SK-N-SH (cell line): ENCODE measurements at regions not wholly inside any gene's neighbourhood (a gene's known extent, or its start where the extent isn't known, plus 50 kb on each side); places are given as distances from the start of the nearest gene placed in this dataset.

Experiments used
- CTCF ChIA-PET: fragments of 300-600, 350-600 bp; formaldehyde crosslinking; extraction: SDS; loops from one replicate; lab custom pipeline; 2021; lab: Yijun Ruan, JAX
- POLR2A ChIA-PET: fragments of 350-600 bp; sonication (Branson Sonifier 250); formaldehyde crosslinking; extraction: SDS; loops from one replicate; lab custom pipeline; 2020; ENCODE audit warnings: antibody characterized with exemption, inconsistent platforms; lab: Yijun Ruan, JAX
- DNase-seq: peaks from one replicate; pipeline ENCODE4 v3.0.0; 2012
- H2AFZ ChIP-seq: fragments of 200-600 bp; sonication (generic); 2 replicates; pipeline ENCODE4 v1.8.1; 2016; ENCODE audit warnings: antibody characterized with exemption, mild to moderate bottlenecking, low read depth
- H3F3A ChIP-seq: fragments of 200-600 bp; sonication (generic); replicated peaks from 2 replicates; pipeline ENCODE3; 2016; ENCODE audit warnings: antibody characterized with exemption, mild to moderate bottlenecking; ENCODE audit not compliant: insufficient read depth
- H3K27ac ChIP-seq, 2 experiments: fragments of 200-500 bp in 1 of 2; fragments of 200-600 bp in 1 of 2; sonication (Bioruptor generic) in 1 of 2; sonication (generic), shearing (Covaris generic) in 1 of 2; 2 replicates each; pipeline versions ENCODE4 v1.5.1 to v1.6.1; 2014 to 2016; ENCODE audit warnings: low read depth in 2 of 2, inconsistent platforms in 1 of 2, low read length in 1 of 2, mild to moderate bottlenecking in 1 of 2, mixed read lengths in 1 of 2
- H3K27me3 ChIP-seq: fragments of 200-600 bp; sonication (generic), shearing (Covaris generic); 2 replicates; pipeline ENCODE4 v1.6.1; 2016; ENCODE audit warnings: mixed run types; ENCODE audit not compliant: insufficient read depth
- H3K36me3 ChIP-seq, 2 experiments: fragments of 200-500 bp in 1 of 2; fragments of 200-600 bp in 1 of 2; sonication (Bioruptor generic) in 1 of 2; sonication (generic) in 1 of 2; replicated peaks in 1 of 2; 2 replicates each; pipeline versions ENCODE3 to v1.5.1; 2014 to 2016; ENCODE audit warnings: low read length in 1 of 2, mild to moderate bottlenecking in 1 of 2; ENCODE audit not compliant: insufficient read depth in 2 of 2, control insufficient read depth in 1 of 2
- H3K4me1 ChIP-seq, 2 experiments: fragments of 200-500 bp in 1 of 2; fragments of 200-600 bp in 1 of 2; sonication (Bioruptor generic) in 1 of 2; sonication (generic), shearing (Covaris generic) in 1 of 2; 2 replicates each; pipeline versions ENCODE4 v1.5.1 to v1.6.1; 2014 to 2016; ENCODE audit warnings: low read depth in 1 of 2, low read length in 1 of 2, mixed run types in 1 of 2; ENCODE audit not compliant: insufficient read depth in 2 of 2, control insufficient read depth in 1 of 2
- H3K4me2 ChIP-seq: fragments of 200-600 bp; sonication (generic), shearing (Covaris generic); 2 replicates; pipeline ENCODE4 v1.6.1; 2017; ENCODE audit warnings: mixed run types
- H3K4me3 ChIP-seq, 2 experiments: fragments of 200-500 bp in 1 of 2; fragments of 200-600 bp in 1 of 2; sonication (Bioruptor generic) in 1 of 2; sonication (generic), shearing (Covaris generic) in 1 of 2; 2 replicates each; pipeline versions ENCODE4 v1.5.1 to v1.8.1; 2014 to 2016; ENCODE audit warnings: low read depth in 2 of 2, inconsistent platforms in 1 of 2, low read length in 1 of 2, mild to moderate bottlenecking in 1 of 2, mixed read lengths in 1 of 2, moderate library complexity in 1 of 2
- H3K79me2 ChIP-seq: fragments of 200-600 bp; sonication (generic); 2 replicates; pipeline ENCODE4 v1.8.1; 2017; ENCODE audit warnings: mild to moderate bottlenecking; ENCODE audit not compliant: insufficient read depth
- H3K9ac ChIP-seq: fragments of 200-600 bp; sonication (generic); 2 replicates; pipeline ENCODE4 v1.6.1; 2017; ENCODE audit warnings: mixed run types
- H3K9me2 ChIP-seq: fragments of 200-600 bp; sonication (generic); 2 replicates; pipeline ENCODE4 v1.6.1; 2017; ENCODE audit warnings: mixed run types
- H3K9me3 ChIP-seq: fragments of 200-600 bp; sonication (generic); 2 replicates; pipeline ENCODE4 v1.6.1; 2017; ENCODE audit warnings: mixed run types, mild to moderate bottlenecking, moderate library complexity
- H4K20me1 ChIP-seq: fragments of 200-600 bp; sonication (generic); 2 replicates; pipeline ENCODE4 v1.6.1; 2017; ENCODE audit warnings: mild to moderate bottlenecking, mixed run types; ENCODE audit not compliant: insufficient read depth
- CHD2 ChIP-seq: fragments of 150-350 bp; IDR thresholded peaks from 2 replicates; pipeline ENCODE4 v1.6.1; 2018; ENCODE audit warnings: low read length; ENCODE audit not compliant: partially characterized antibody
- FOXJ3 ChIP-seq: sonication (generic); formaldehyde crosslinking; IDR thresholded peaks from 2 replicates; pipeline ENCODE4 v1.5.1; 2020; ENCODE audit warnings: mild to moderate bottlenecking, missing genetic modification reagents
- FOXM1 ChIP-seq: IDR thresholded peaks from 2 replicates; pipeline ENCODE4 v1.4.0; 2012; ENCODE audit warnings: low read depth, mild to moderate bottlenecking
- GABPA ChIP-seq: IDR thresholded peaks from 2 replicates; pipeline ENCODE4 v1.4.0; 2012; ENCODE audit warnings: low read depth, mild to moderate bottlenecking
- GATA2 ChIP-seq: sonication (generic); formaldehyde crosslinking; IDR thresholded peaks from 2 replicates; pipeline ENCODE4 v1.5.0; 2020; ENCODE audit warnings: mild to moderate bottlenecking, missing genetic modification reagents
- MAX ChIP-seq: IDR thresholded peaks from 2 replicates; pipeline ENCODE4 v1.4.0; 2012; ENCODE audit warnings: low read depth
- MEF2A ChIP-seq: IDR thresholded peaks from 2 replicates; pipeline ENCODE4 v1.4.0; 2012; ENCODE audit warnings: low read depth, borderline replicate concordance
- NFIC ChIP-seq: IDR thresholded peaks from 2 replicates; pipeline ENCODE4 v1.4.0; 2012; ENCODE audit warnings: borderline replicate concordance
- PBX3 ChIP-seq: IDR thresholded peaks from 2 replicates; pipeline ENCODE4; 2012
- RAD21 ChIP-seq: IDR thresholded peaks from 2 replicates; pipeline ENCODE4 v1.6.1; 2012; ENCODE audit warnings: mild to moderate bottlenecking, low read length
- RFX5 ChIP-seq: IDR thresholded peaks from 2 replicates; pipeline ENCODE4 v1.6.1; 2012; ENCODE audit warnings: mild to moderate bottlenecking, improper control_type of control experiment, low read length
- RXRA ChIP-seq: IDR thresholded peaks from 2 replicates; pipeline ENCODE4 v1.4.0; 2012; ENCODE audit warnings: low read depth, mild to moderate bottlenecking, borderline replicate concordance
- SIN3A ChIP-seq: IDR thresholded peaks from 2 replicates; pipeline ENCODE4 v1.6.1; 2012; ENCODE audit warnings: low read depth, mild to moderate bottlenecking, low read length, moderate library complexity, borderline replicate concordance
- TCF12 ChIP-seq: IDR thresholded peaks from 2 replicates; pipeline ENCODE4 v1.4.0; 2012
- TEAD4 ChIP-seq: IDR thresholded peaks from 2 replicates; pipeline ENCODE4 v1.4.0; 2012; ENCODE audit warnings: mild to moderate bottlenecking, borderline replicate concordance; ENCODE audit not compliant: insufficient read depth
- ZBTB33 ChIP-seq: IDR thresholded peaks from 2 replicates; pipeline ENCODE4 v1.4.0; 2012; ENCODE audit warnings: low read depth, borderline replicate concordance
- WGBS: methylation state at CpG from one replicate; pipeline ENCODE4 v1.1.6; 2017; ENCODE audit warnings: low lambda C conversion rate; 5-methylcytosine and 5-hydroxymethylcytosine counted together
- TF ChIP-seq, protein P1 (sequence below): IDR thresholded peaks from 2 replicates; pipeline ENCODE4 v1.6.1; 2012; ENCODE audit warnings: mild to moderate bottlenecking, low read depth, low read length, moderate library complexity
- TF ChIP-seq, protein P2 (sequence below): fragments of 200-600 bp; sonication (generic); IDR thresholded peaks from 2 replicates; pipeline ENCODE4 v1.6.1; 2017; ENCODE audit warnings: antibody characterized with exemption, mild to moderate bottlenecking, moderate library complexity
- TF ChIP-seq, protein P3 (sequence below): fragments of 150-350 bp; IDR thresholded peaks from 2 replicates; pipeline ENCODE4 v1.6.1; 2016; ENCODE audit warnings: mild to moderate bottlenecking, low read depth, low read length

- Histone ChIP-seq H3F3A (no peaks in the 10 kb centered on the region), H3K9ac (no peak overlapping the region), H3K9me2 (no peaks in the 10 kb centered on the region), H3K4me3 (no peak overlapping the region), H4K20me1 (no peaks in the 10 kb centered on the region), H3K4me2 (no peak overlapping the region), H2AFZ (no peak overlapping the region), H3K4me1 (no peaks in the 10 kb centered on the region; a peak in 1 of 4 replicates), H3K27ac (no peak overlapping the region), H3K36me3 (no peaks in the 10 kb centered on the region), H3K27me3 (no peaks in the 10 kb centered on the region), H3K9me3 (no peaks in the 10 kb centered on the region), H3K79me2 (no peaks in the 10 kb centered on the region)
- DNase-seq = no peak
- TF ChIP-seq RXRA (no peak), NFIC (no peak), GATA2 (CRISPR knock-in tag) (no peak), SIN3A (no peak), MAX (no peak), GABPA (no peak), RAD21 (no peak), TCF12 (no peak), MEF2A (no peak), RFX5 (no peak), CHD2 (no peak), PBX3 (no peak), TEAD4 (no peak), ZBTB33 (no peak), FOXM1 (no peak), FOXJ3 (no peak)
- TF ChIP-seq, protein P1, sequence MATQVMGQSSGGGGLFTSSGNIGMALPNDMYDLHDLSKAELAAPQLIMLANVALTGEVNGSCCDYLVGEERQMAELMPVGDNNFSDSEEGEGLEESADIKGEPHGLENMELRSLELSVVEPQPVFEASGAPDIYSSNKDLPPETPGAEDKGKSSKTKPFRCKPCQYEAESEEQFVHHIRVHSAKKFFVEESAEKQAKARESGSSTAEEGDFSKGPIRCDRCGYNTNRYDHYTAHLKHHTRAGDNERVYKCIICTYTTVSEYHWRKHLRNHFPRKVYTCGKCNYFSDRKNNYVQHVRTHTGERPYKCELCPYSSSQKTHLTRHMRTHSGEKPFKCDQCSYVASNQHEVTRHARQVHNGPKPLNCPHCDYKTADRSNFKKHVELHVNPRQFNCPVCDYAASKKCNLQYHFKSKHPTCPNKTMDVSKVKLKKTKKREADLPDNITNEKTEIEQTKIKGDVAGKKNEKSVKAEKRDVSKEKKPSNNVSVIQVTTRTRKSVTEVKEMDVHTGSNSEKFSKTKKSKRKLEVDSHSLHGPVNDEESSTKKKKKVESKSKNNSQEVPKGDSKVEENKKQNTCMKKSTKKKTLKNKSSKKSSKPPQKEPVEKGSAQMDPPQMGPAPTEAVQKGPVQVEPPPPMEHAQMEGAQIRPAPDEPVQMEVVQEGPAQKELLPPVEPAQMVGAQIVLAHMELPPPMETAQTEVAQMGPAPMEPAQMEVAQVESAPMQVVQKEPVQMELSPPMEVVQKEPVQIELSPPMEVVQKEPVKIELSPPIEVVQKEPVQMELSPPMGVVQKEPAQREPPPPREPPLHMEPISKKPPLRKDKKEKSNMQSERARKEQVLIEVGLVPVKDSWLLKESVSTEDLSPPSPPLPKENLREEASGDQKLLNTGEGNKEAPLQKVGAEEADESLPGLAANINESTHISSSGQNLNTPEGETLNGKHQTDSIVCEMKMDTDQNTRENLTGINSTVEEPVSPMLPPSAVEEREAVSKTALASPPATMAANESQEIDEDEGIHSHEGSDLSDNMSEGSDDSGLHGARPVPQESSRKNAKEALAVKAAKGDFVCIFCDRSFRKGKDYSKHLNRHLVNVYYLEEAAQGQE = no peak
- TF ChIP-seq, protein P2, sequence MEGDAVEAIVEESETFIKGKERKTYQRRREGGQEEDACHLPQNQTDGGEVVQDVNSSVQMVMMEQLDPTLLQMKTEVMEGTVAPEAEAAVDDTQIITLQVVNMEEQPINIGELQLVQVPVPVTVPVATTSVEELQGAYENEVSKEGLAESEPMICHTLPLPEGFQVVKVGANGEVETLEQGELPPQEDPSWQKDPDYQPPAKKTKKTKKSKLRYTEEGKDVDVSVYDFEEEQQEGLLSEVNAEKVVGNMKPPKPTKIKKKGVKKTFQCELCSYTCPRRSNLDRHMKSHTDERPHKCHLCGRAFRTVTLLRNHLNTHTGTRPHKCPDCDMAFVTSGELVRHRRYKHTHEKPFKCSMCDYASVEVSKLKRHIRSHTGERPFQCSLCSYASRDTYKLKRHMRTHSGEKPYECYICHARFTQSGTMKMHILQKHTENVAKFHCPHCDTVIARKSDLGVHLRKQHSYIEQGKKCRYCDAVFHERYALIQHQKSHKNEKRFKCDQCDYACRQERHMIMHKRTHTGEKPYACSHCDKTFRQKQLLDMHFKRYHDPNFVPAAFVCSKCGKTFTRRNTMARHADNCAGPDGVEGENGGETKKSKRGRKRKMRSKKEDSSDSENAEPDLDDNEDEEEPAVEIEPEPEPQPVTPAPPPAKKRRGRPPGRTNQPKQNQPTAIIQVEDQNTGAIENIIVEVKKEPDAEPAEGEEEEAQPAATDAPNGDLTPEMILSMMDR = no peak
- TF ChIP-seq, protein P3, sequence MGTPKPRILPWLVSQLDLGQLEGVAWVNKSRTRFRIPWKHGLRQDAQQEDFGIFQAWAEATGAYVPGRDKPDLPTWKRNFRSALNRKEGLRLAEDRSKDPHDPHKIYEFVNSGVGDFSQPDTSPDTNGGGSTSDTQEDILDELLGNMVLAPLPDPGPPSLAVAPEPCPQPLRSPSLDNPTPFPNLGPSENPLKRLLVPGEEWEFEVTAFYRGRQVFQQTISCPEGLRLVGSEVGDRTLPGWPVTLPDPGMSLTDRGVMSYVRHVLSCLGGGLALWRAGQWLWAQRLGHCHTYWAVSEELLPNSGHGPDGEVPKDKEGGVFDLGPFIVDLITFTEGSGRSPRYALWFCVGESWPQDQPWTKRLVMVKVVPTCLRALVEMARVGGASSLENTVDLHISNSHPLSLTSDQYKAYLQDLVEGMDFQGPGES = no peak
- ChIA-PET CTCF (interaction anchor here (0.6 kb wide), 1 partner anchor 644 kb away, joined by 3 read pairs; no protein-coding TSS in a partner anchor), POLR2A (no interaction called here)
- 83% methylated on average over 1 of the region's 1 CpG for WGBS
Observed at GRCh38 chr6:140017470-140017869, 643.0 kb upstream of the CITED2 start.
